ENCODE measurements at regions not wholly inside any gene's neighbourhood (a gene's known extent, or its start where the extent isn't known, plus 50 kb on each side); places are given as distances from the start of the nearest gene placed in this dataset.

- Histone ChIP-seq H3K27me3 (ENCODE audit: low read length) (peaks cover 13% of the 10 kb centered on the region; the same call in 1 of the 2 replicates), H3K27ac (ENCODE audit: low read length) (no peak overlapping the region), H3K9ac (ENCODE audit: low read length) (no peak overlapping the region), H4K20me1 (ENCODE audit: low read length) (no peaks in the 10 kb centered on the region), H3K4me3 (ENCODE audit: low read length) (no peak overlapping the region), H3K4me2 (ENCODE audit: low read length) (no peak overlapping the region), H3K36me3 (ENCODE audit: low read depth, low read length) (no peaks in the 10 kb centered on the region), H3K9me3 (ENCODE audit: low read length) (no peaks in the 10 kb centered on the region), H2AFZ (ENCODE audit: low read length) (no peak overlapping the region), H3K79me2 (ENCODE audit: low read length) (no peaks in the 10 kb centered on the region), H3F3A (ENCODE audit: low read length, unreplicated experiment) (no peaks in the 10 kb centered on the region), H3K4me1 (ENCODE audit: insufficient read depth, low read length) (no peaks in the 10 kb centered on the region), H3K9me2 (replicated peaks; ENCODE audit: low read length) (no peaks in the 10 kb centered on the region)
- CTCF ChIA-PET: no interaction called here
- ATAC-seq: no peak
- DNase-seq: no peak
- POLR2A ChIA-PET (ENCODE audit: unreplicated experiment): no interaction called here
- TF ChIP-seq EZH2 (IDR thresholded peaks at IDR 0.05; ENCODE audit: low read length, unreplicated experiment) (no peak), CTCF (conservative IDR thresholded peaks at IDR 0.05; ENCODE audit: low read depth, low read length) (no peak), EZH2phosphoT487 (IDR thresholded peaks at IDR 0.05; ENCODE audit: borderline replicate concordance, low read length) (no peak)
- BruUV-seq (replicated peaks): no TSS peak
- intact Hi-C loops (cut with micrococcal nuclease): no loop called here
Measured at GRCh38 chr2:75336451-75336850, 137.1 kb upstream of the TACR1 start.

GRCh38 chr2:75334076-75334475 lies 134.8 kb upstream of the TACR1 start:
- Histone ChIP-seq H3K79me2 (ENCODE audit: low read length) (no peaks in the 10 kb centered on the region), H3K9me3 (ENCODE audit: low read length) (no peaks in the 10 kb centered on the region), H4K20me1 (ENCODE audit: low read length) (no peaks in the 10 kb centered on the region), H3K4me1 (ENCODE audit: insufficient read depth, low read length) (no peaks in the 10 kb centered on the region), H3K4me3 (ENCODE audit: low read length) (no peak overlapping the region), H3K36me3 (ENCODE audit: low read depth, low read length) (no peaks in the 10 kb centered on the region), H3F3A (ENCODE audit: low read length, unreplicated experiment) (no peaks in the 10 kb centered on the region), H3K27ac (ENCODE audit: low read length) (no peak overlapping the region), H3K9me2 (replicated peaks; ENCODE audit: low read length) (no peaks in the 10 kb centered on the region), H3K27me3 (ENCODE audit: low read length) (peaks cover 7% of the 10 kb centered on the region; the same call in 1 of the 2 replicates), H3K9ac (ENCODE audit: low read length) (no peak overlapping the region), H2AFZ (ENCODE audit: low read length) (no peak overlapping the region), H3K4me2 (ENCODE audit: low read length) (no peak overlapping the region)
- no peak for DNase-seq
- no peak for ATAC-seq
- CTCF ChIA-PET: no interaction called here
- BruUV-seq (replicated peaks): no TSS peak
- intact Hi-C loops (cut with micrococcal nuclease): no loop called here
- POLR2A ChIA-PET (ENCODE audit: unreplicated experiment): no interaction called here
- TF ChIP-seq EZH2phosphoT487 (IDR thresholded peaks at IDR 0.05; ENCODE audit: borderline replicate concordance, low read length) (no peak), CTCF (conservative IDR thresholded peaks at IDR 0.05; ENCODE audit: low read depth, low read length) (no peak), EZH2 (IDR thresholded peaks at IDR 0.05; ENCODE audit: low read length, unreplicated experiment) (no peak)

- CTCF ChIA-PET: no interaction called here
- no peak for DNase-seq
- BruUV-seq (replicated peaks): no TSS peak
Measured at GRCh38 chr2:75333646-75334045, 134.3 kb upstream of the TACR1 start.

More at GRCh38 chr2:75333646-75334045, 134.3 kb upstream of the TACR1 start:
- H3K4me2 ChIP-seq (ENCODE audit: low read length): no peak overlapping the region
- no peak overlapping the region for H3K9ac ChIP-seq (ENCODE audit: low read length)
- H3F3A ChIP-seq (ENCODE audit: low read length, unreplicated experiment): no peaks in the 10 kb centered on the region
- no peak for ATAC-seq
- no peaks in the 10 kb centered on the region for H3K4me1 ChIP-seq (ENCODE audit: insufficient read depth, low read length)
- no peaks in the 10 kb centered on the region for H3K9me2 ChIP-seq (replicated peaks; ENCODE audit: low read length)
- no peak for TF ChIP-seq EZH2phosphoT487 (IDR thresholded peaks at IDR 0.05; ENCODE audit: borderline replicate concordance, low read length)
- no peak for TF ChIP-seq CTCF (conservative IDR thresholded peaks at IDR 0.05; ENCODE audit: low read depth, low read length)
- TF ChIP-seq EZH2 (IDR thresholded peaks at IDR 0.05; ENCODE audit: low read length, unreplicated experiment): no peak
- no peaks in the 10 kb centered on the region for H3K9me3 ChIP-seq (ENCODE audit: low read length)
- POLR2A ChIA-PET (ENCODE audit: unreplicated experiment): no interaction called here
- H3K36me3 ChIP-seq (ENCODE audit: low read depth, low read length): no peaks in the 10 kb centered on the region
- intact Hi-C loops (cut with micrococcal nuclease): no loop called here
- no peaks in the 10 kb centered on the region for H4K20me1 ChIP-seq (ENCODE audit: low read length)
- no peaks in the 10 kb centered on the region for H3K79me2 ChIP-seq (ENCODE audit: low read length)
- no peak overlapping the region for H3K27ac ChIP-seq (ENCODE audit: low read length)
- no peak overlapping the region for H3K4me3 ChIP-seq (ENCODE audit: low read length)
- peaks cover 7% of the 10 kb centered on the region; the same call in 1 of the 2 replicates for H3K27me3 ChIP-seq (ENCODE audit: low read length)
- no peak overlapping the region for H2AFZ ChIP-seq (ENCODE audit: low read length)
